ENCODE measurements at regions not wholly inside any gene's neighbourhood (a gene's known extent, or its start where the extent isn't known, plus 50 kb on each side); places are given as distances from the start of the nearest gene placed in this dataset.

GRCh38 chr5:142475102-142475513, 150.3 kb upstream of the SPRY4 start:
- DNase-seq (ENCODE audit: low read depth), result no peak

- peak; percentile 29 for DNase-seq (ENCODE audit: low read depth)
Measured at GRCh38 chr5:142474431-142475094, 149.7 kb upstream of the SPRY4 start.

GRCh38 chr5:142473038-142473437, 148.2 kb upstream of the SPRY4 start:
- no peak for DNase-seq (ENCODE audit: low read depth)

GRCh38 chr5:142472306-142472951, 147.6 kb upstream of the SPRY4 start:
- peak; percentile 79 for DNase-seq (ENCODE audit: low read depth)

- peak; percentile 51 for DNase-seq (ENCODE audit: low read depth)
Measured at GRCh38 chr5:142466195-142466971, 141.6 kb upstream of the SPRY4 start.

- DNase-seq (ENCODE audit: low read depth), result no peak
Measured at GRCh38 chr5:142465476-142465875, 140.7 kb upstream of the SPRY4 start.

GRCh38 chr5:142463904-142464303, 139.1 kb upstream of the SPRY4 start:
- no peak for DNase-seq (ENCODE audit: low read depth)

GRCh38 chr5:142461028-142461590, 136.3 kb upstream of the SPRY4 start:
- no peak for DNase-seq (ENCODE audit: low read depth)

GRCh38 chr5:142459209-142459608, 134.4 kb upstream of the SPRY4 start:
- DNase-seq (ENCODE audit: low read depth), result no peak

GRCh38 chr5:142455856-142456255, 131.0 kb upstream of the SPRY4 start:
- no peak for DNase-seq (ENCODE audit: low read depth)

GRCh38 chr5:142453932-142454331, 129.1 kb upstream of the SPRY4 start:
- no peak for DNase-seq (ENCODE audit: low read depth)

- no peak for DNase-seq (ENCODE audit: low read depth)
Measured at GRCh38 chr5:142450419-142450818, 125.6 kb upstream of the SPRY4 start.

GRCh38 chr5:142447887-142448286, 123.1 kb upstream of the SPRY4 start:
- DNase-seq (ENCODE audit: low read depth), result no peak

GRCh38 chr5:142446960-142447279, 122.1 kb upstream of the SPRY4 start:
- no peak for DNase-seq (ENCODE audit: low read depth)

GRCh38 chr5:142446131-142446959, 121.5 kb upstream of the SPRY4 start:
- peak; percentile 98 for DNase-seq (ENCODE audit: low read depth)

GRCh38 chr5:142445266-142445665, 120.4 kb upstream of the SPRY4 start:
- peak; percentile 27 for DNase-seq (ENCODE audit: low read depth)

GRCh38 chr5:142441616-142442015, 116.8 kb upstream of the SPRY4 start:
- DNase-seq (ENCODE audit: low read depth), result no peak

GRCh38 chr5:142439207-142439860, 114.5 kb upstream of the SPRY4 start:
- no peak for DNase-seq (ENCODE audit: low read depth)

- DNase-seq (ENCODE audit: low read depth), result no peak
Measured at GRCh38 chr5:142438573-142438972, 113.8 kb upstream of the SPRY4 start.

- no peak for DNase-seq (ENCODE audit: low read depth)
Measured at GRCh38 chr5:142437563-142437962, 112.7 kb upstream of the SPRY4 start.

- no peak for DNase-seq (ENCODE audit: low read depth)
Measured at GRCh38 chr5:142435410-142436115, 110.7 kb upstream of the SPRY4 start.
